ACHN (cell line): ENCODE measurements at regions not wholly inside any gene's neighbourhood (a gene's known extent, or its start where the extent isn't known, plus 50 kb on each side); places are given as distances from the start of the nearest gene placed in this dataset.
"Not testable (repeated sequence)": the region's sequence is repeated elsewhere in the genome, so short reads cannot be mapped to it uniquely, and the experiment has no call there.

Experiments used
- DNase-seq: peaks from one replicate; pipeline ENCODE4 v3.0.0-alpha.2; 2015
- in situ Hi-C: cut with HindIII; loops from 2 replicates; pipeline ENCODE4 v1.10.0; 2017; ENCODE audit warnings: low sequenced_read_pairs, low pct_ligation_motif_present, low pct_unique_long_range_greater_than_20kb

DNA sequence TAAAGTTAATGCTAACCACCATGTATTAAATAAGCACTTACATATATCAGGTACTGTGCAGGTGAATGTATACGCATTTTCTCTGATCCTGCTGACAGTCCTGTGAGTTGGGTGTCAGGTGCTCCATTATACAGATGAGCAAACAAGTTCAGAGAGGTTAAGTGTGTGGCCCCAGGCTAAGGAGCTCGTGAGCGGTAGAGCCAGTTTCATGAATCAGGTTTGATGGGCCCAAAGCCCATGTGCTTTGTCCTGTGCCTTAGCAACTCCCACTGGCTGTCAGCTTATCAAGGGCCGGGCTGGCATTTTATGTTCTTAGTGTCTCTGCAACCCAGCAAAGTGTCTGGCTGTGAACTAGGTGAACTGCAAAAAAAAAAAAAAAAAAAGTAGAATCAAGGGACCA lies 701.2 kb upstream of the TBX3 start:
- no peak for DNase-seq
- in situ Hi-C loops, result no loop called here

GRCh38 chr12:115384391-115384790 lies 700.4 kb upstream of the TBX3 start:
- no peak for DNase-seq
- in situ Hi-C loops, result no loop called here

DNA sequence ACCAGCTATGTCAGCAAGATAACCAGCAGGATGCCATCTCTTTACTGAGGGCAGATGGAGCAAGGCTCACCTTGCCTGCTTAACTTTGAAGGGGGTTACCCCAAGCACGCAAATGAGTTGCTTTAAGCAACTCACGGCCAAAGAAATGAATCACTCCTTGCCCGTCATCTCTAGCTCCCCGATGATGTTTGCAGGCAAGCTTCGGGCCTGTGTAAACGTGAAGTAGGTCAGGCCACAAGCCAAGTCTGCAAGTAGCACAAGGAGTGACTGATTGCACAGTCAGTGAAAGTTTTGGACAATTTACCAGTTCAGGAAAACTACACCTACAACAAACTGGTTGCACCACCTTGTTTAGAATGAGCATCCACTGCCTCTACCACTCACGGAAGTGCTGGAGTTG lies 699.7 kb upstream of the TBX3 start:
- DNase-seq, result no peak
- in situ Hi-C loops, result no loop called here

DNA sequence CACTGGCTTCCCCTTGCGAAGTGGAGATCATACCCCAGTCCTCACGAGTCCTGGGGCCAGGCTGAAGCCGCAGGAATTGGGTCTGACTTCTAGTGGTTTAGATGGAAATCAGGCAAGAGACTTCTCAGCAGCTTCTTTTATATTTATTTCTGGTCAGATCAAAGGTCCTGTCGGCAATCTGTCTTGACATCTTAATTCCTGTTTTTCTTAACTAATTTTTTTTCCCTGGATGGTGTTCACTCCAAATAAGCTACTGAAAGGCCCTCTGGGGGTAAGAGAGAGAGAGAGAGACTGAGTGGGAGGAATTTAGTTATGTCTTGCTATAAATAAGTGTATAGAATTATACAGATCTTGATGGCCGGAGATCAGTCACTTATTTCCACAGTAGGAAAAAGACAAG lies 698.7 kb upstream of the TBX3 start:
- DNase-seq, result no peak
- in situ Hi-C loops, result no loop called here

DNA sequence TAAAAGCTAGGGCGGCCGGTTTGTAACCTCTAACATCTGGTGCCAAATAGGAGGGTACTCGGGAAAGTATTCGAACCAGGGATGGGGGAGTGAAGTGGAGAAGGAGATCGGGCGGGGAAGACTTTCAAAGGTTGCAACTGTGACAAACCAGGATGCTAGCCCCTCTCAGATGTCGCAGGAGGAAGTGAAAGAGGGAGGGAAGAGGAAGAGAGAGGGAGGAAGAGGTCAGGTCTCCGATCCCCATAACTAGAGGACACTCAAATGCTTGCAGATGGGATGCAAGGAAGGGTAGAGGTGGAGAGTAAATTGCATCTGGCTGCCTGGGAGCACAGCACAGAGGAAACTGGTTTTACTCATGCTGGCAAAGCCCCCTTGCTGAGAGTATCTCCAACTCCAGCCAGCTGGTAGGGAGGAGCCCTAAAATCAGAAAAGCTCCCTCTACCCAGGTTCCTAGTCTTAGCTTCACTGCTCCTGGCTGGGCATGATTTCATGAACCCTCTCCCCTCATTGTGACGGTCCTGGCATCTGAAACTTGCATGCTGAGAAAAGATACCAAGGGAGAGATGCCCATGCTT lies 696.7 kb upstream of the TBX3 start:
- in situ Hi-C loops, result no loop called here
- no peak for DNase-seq

DNA sequence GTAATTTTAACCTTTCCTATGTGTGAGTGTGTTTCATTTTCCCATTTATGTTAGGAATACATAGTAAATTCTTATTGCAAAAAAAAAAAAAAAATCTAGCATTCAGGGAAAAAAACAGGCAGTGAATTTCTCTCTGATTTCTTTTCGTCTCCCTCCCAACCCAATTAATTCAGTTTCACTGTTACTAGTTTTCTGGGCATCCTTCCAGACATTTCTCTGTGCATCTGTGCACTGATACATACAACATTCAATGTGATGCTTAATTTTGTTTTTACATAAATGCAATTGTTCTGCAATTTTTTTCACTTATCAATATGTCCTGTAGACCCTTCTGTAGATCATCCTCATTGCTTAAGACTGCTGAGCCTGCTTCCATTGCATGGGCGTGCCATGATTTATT lies 694.3 kb upstream of the TBX3 start:
- in situ Hi-C loops, result no loop called here

DNA sequence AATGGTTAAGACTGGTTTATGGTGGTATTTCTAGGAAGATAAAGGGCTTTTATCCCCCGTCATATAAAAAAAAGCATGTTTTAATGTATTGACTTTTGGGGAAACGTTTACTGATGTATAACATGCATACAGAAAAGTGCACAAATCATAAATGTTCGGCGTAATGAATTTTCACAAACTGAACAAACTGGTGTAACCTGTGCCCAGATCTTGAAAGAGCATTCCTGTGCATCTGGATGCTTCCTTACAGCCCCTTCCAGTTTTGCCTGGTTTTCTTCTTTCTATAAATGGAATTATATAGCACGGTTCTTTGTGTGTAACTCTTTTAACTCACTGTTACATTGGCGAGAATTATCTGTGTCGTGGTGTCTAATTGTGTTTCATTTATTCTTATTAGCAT lies 693.8 kb upstream of the TBX3 start:
- in situ Hi-C loops, result no loop called here
- no peak for DNase-seq

More for the DNA sequence above, 694.3 kb upstream of the TBX3 start:
- DNase-seq, result no peak

GRCh38 chr12:115377230-115377629 lies 693.3 kb upstream of the TBX3 start:
- in situ Hi-C loops, result no loop called here
- no peak for DNase-seq

GRCh38 chr12:115375186-115375991 lies 691.4 kb upstream of the TBX3 start:
- DNase-seq, result peak; percentile 45
- in situ Hi-C loops, result no loop called here

GRCh38 chr12:115374480-115375185 lies 690.7 kb upstream of the TBX3 start:
- DNase-seq, result no peak
- in situ Hi-C loops, result no loop called here

DNA sequence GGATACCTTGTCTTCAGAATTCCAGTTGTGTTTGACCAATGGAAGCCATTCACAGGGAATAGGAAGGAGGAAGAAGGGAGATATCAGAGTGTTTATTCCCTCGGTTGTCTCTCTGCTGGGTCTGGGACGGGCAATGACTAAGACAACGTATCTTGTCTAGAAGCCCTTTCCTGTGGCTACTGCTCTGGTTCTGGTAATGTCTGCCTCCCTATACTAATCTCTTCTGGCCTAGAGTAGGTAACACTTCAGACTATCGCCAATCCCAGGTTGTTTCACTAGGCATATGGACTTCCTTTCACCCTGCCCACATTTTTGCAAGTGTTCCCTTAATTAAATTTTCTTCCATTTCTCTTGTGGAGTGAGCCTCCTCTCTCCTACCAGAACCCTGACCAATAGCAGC lies 687.7 kb upstream of the TBX3 start:
- DNase-seq, result no peak
- in situ Hi-C loops, result no loop called here

GRCh38 chr12:115370650-115371049 lies 686.7 kb upstream of the TBX3 start:
- DNase-seq, result no peak
- in situ Hi-C loops, result no loop called here

DNA sequence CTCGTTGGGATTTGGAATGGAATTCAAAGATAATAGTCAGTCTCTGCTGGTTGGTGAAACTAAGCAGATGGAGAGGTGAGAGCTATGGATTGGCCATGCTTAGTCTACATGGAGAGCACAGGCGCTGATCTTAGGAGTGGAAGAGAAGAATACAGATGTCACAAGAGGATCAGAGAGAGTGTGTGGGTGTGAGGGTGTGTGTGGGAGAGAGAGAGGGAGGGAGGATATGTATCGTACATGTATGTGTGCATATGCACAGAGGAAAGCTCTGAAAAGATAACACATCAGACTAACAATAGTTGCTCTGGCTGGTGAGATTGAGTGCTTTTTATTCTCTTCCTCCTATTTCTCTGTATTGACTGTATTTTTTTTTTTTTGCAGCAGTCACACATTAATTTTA lies 686.2 kb upstream of the TBX3 start:
- DNase-seq, result no peak
- in situ Hi-C loops, result no loop called here

GRCh38 chr12:115366277-115366676 lies 682.3 kb upstream of the TBX3 start:
- in situ Hi-C loops, DNase-seq: not testable (repeated sequence)

- in situ Hi-C loops, DNase-seq: not testable (repeated sequence)
Measured at GRCh38 chr12:115365765-115366164, 681.8 kb upstream of the TBX3 start.

DNA sequence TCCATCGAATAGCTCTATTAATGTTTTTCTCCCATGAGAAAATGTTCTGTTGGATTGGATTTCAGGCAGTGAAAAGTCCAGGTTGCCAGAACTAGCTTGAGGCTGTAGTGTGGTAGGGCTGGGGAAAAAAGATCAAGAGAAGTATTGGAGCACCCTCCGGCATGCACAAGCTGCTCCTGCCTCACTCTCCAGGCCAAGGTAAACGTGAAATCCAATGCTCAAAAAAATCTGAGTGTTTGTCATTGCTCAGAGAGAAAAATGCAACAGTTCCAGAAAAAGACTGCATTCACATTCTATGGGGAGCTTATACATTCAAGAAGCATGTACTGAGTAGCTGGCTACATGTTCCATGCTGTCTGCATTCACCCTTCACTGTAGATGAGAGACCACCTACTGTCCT lies 680.9 kb upstream of the TBX3 start:
- in situ Hi-C loops, result no loop called here
- no peak for DNase-seq

GRCh38 chr12:115362339-115362976 lies 678.5 kb upstream of the TBX3 start:
- DNase-seq, result no peak
- in situ Hi-C loops, result no loop called here

GRCh38 chr12:115357681-115358080 lies 673.7 kb upstream of the TBX3 start:
- DNase-seq, result no peak

GRCh38 chr12:115355301-115355700 lies 671.3 kb upstream of the TBX3 start:
- DNase-seq, result no peak
- in situ Hi-C loops, result no loop called here

More at GRCh38 chr12:115357681-115358080, 673.7 kb upstream of the TBX3 start:
- in situ Hi-C loops, result no loop called here
